ENCODE measurements at regions not wholly inside any gene's neighbourhood (a gene's known extent, or its start where the extent isn't known, plus 50 kb on each side); places are given as distances from the start of the nearest gene placed in this dataset.
"Not testable (repeated sequence)": the region's sequence is repeated elsewhere in the genome, so short reads cannot be mapped to it uniquely, and the experiment has no call there.

DNA sequence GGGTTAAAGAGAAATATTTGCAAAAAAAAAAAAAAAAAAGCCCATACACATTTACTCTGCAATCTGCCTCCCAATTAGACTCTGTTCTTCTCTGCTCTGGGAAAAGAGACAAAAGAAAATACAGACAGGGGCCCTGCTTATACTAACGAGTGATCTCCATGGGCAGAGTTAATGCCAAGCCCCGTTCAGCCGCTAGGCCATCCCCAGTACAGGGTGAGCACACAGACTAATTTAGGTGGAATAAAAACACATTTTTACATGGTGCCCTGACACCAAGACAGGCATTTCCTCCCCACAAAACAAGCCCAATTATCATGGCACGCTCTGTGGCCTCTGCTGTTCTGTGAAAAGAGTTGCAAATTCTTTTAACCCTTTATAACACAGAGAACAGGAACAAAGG, 356.3 kb upstream of the C16orf82 start:
- Histone ChIP-seq H3K9me3 (ENCODE audit: low read depth) (no peaks in the 10 kb centered on the region), H3K4me1 (ENCODE audit: low read depth) (no peaks in the 10 kb centered on the region), H3K27me3 (no peaks in the 10 kb centered on the region), H3K27ac (no peak overlapping the region), H3K4me3 (no peak overlapping the region), H3K36me3 (no peaks in the 10 kb centered on the region)
- TF ChIP-seq, protein P1, sequence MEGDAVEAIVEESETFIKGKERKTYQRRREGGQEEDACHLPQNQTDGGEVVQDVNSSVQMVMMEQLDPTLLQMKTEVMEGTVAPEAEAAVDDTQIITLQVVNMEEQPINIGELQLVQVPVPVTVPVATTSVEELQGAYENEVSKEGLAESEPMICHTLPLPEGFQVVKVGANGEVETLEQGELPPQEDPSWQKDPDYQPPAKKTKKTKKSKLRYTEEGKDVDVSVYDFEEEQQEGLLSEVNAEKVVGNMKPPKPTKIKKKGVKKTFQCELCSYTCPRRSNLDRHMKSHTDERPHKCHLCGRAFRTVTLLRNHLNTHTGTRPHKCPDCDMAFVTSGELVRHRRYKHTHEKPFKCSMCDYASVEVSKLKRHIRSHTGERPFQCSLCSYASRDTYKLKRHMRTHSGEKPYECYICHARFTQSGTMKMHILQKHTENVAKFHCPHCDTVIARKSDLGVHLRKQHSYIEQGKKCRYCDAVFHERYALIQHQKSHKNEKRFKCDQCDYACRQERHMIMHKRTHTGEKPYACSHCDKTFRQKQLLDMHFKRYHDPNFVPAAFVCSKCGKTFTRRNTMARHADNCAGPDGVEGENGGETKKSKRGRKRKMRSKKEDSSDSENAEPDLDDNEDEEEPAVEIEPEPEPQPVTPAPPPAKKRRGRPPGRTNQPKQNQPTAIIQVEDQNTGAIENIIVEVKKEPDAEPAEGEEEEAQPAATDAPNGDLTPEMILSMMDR (IDR thresholded peaks at IDR 0.05; ENCODE audit: low read depth, low read length): no peak
- DNase-seq (ENCODE audit: low read depth in 1 of 2, low spot score in 1 of 2): no peak

DNA sequence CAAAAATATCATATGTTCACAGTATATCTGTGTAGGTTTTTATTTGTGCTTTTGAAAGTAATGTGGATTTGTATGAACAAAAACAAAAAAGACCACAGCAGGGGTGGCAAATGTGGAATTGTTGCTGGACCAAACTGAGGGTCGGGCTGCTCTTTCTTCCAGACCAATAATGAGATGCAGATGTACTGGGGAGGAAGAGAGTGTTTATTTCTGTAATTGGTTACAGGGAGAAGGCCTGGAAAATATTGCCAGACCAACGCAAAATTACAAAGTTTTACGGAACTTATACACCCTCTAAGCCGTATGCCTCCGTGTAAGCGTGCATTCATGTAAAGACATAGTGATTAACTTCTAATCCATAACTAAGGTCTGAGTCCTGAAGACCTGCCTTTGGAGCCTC, 353.9 kb upstream of the C16orf82 start:
- H3K36me3 ChIP-seq: no peaks in the 10 kb centered on the region
- TF ChIP-seq, protein P1 (IDR thresholded peaks at IDR 0.05; ENCODE audit: low read depth, low read length): no peak
- no peaks in the 10 kb centered on the region for H3K27me3 ChIP-seq
- no peak overlapping the region for H3K4me3 ChIP-seq
- no peaks in the 10 kb centered on the region for H3K9me3 ChIP-seq (ENCODE audit: low read depth)
- no peaks in the 10 kb centered on the region for H3K4me1 ChIP-seq (ENCODE audit: low read depth)
- no peak overlapping the region for H3K27ac ChIP-seq
- no peak for DNase-seq (ENCODE audit: low read depth in 1 of 2, low spot score in 1 of 2)

DNA sequence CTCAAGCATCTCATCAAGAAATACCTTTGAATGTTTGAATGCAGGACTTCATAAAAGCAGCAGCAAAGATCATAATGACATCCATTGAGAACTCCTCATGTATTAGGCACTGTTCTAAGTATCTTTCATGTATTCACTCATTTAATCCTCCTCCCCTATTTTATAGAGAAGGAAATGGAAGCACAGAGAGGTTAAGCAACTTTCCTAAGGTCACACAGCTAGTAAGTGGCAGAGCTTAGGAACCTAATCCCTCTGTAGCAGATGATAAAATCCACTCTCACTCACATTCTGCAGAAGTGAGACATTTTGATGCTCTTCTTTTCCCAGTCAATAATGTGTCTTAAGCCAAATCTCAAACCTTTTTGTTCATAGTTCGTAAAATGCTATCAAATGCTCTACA, 350.8 kb upstream of the C16orf82 start:
- no peak overlapping the region for H3K4me3 ChIP-seq
- H3K36me3 ChIP-seq: no peaks in the 10 kb centered on the region
- no peak for DNase-seq (ENCODE audit: low read depth in 1 of 2, low spot score in 1 of 2)
- no peaks in the 10 kb centered on the region for H3K9me3 ChIP-seq (ENCODE audit: low read depth)
- H3K4me1 ChIP-seq (ENCODE audit: low read depth): no peaks in the 10 kb centered on the region
- no peak overlapping the region for H3K27ac ChIP-seq
- H3K27me3 ChIP-seq: no peaks in the 10 kb centered on the region
- TF ChIP-seq, protein P1 (IDR thresholded peaks at IDR 0.05; ENCODE audit: low read depth, low read length): no peak

DNA sequence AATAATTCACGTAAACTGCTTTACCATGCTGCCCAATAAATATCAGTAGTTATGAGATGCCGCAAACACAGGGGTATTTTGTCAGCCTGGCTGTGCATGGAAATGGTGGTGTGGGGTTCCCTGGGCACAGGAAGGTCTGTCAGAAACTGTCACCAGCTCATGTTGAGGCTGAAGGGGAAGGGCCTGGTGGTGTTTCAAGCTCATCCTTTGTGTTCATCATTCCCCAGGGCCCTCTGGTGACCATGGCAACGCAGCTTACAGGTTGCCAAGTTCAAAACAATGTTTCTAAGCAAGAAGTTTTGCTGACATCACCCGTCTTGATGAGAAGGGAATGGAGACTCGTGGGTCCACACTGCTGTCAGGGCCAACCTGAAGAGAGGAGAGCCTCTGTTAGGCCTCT, 348.9 kb upstream of the C16orf82 start:
- Histone ChIP-seq H3K9me3 (ENCODE audit: low read depth) (no peaks in the 10 kb centered on the region), H3K36me3 (no peaks in the 10 kb centered on the region), H3K4me1 (ENCODE audit: low read depth) (no peaks in the 10 kb centered on the region), H3K27ac (no peak overlapping the region), H3K4me3 (no peak overlapping the region), H3K27me3 (no peaks in the 10 kb centered on the region)
- DNase-seq (ENCODE audit: low read depth in 1 of 2, low spot score in 1 of 2): no peak
- TF ChIP-seq, protein P1 (IDR thresholded peaks at IDR 0.05; ENCODE audit: low read depth, low read length): no peak

DNA sequence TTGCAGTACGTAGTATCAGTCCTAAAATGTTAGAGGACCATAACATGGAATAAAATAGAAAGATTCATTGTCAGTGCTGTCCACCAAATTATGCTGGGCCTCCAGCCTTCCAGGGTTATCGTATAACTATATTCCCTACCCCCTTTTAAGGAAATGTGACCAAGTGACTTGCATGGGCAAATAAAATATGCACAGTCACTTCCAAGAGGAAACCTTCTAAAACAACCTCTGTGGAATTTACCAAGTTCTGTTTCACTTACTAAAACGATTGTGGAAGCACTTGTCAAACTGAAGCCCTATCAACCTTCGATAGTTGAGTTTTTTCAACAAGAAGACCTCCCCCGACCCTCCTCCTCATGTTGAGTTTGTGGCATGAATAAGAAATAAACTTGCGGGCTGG, 345.4 kb upstream of the C16orf82 start:
- Histone ChIP-seq H3K4me1 (ENCODE audit: low read depth) (no peaks in the 10 kb centered on the region), H3K4me3 (no peak overlapping the region), H3K36me3 (no peaks in the 10 kb centered on the region), H3K27ac (no peak overlapping the region), H3K9me3 (ENCODE audit: low read depth) (no peaks in the 10 kb centered on the region), H3K27me3 (no peaks in the 10 kb centered on the region)
- TF ChIP-seq, protein P1 (IDR thresholded peaks at IDR 0.05; ENCODE audit: low read depth, low read length): no peak
- no peak for DNase-seq (ENCODE audit: low read depth in 1 of 2, low spot score in 1 of 2)

DNA sequence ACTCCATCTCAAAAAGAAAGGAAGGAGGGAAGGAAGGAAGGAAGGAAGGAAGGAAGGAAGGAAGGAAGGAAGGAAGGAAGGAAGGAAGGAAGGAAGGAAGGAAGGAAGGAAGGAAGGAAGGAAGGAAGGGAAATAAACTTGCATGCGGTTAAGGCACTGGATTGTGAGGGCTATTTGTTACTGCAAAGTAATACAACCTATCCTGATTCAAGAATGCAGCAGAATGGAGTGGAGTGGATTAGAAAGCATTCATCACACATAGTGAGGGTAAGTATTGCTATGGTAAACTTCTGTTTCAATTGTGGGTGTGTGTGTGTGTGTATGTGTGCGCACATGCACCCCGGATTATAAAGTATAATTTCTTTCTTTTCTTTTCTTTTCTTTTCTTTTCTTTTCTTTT, 344.8 kb upstream of the C16orf82 start:
- not testable (repeated sequence) for H3K9me3 ChIP-seq (ENCODE audit: low read depth); H3K4me3 ChIP-seq; H3K4me1 ChIP-seq (ENCODE audit: low read depth); H3K27ac ChIP-seq; H3K36me3 ChIP-seq; H3K27me3 ChIP-seq; DNase-seq (ENCODE audit: low read depth in 1 of 2, low spot score in 1 of 2)
